CD4-positive, alpha-beta T cell treated with Interleukin-4 for 1 hour (primary cell): ENCODE measurements at regions not wholly inside any gene's neighbourhood (a gene's known extent, or its start where the extent isn't known, plus 50 kb on each side); places are given as distances from the start of the nearest gene placed in this dataset.
"Not testable (repeated sequence)": the region's sequence is repeated elsewhere in the genome, so short reads cannot be mapped to it uniquely, and the experiment has no call there.

ENCODE experiments used
- DNase-seq, 2 donors: peaks; one replicate each; pipeline ENCODE4 v3.0.0-alpha.2; 2020 to 2022

DNA sequence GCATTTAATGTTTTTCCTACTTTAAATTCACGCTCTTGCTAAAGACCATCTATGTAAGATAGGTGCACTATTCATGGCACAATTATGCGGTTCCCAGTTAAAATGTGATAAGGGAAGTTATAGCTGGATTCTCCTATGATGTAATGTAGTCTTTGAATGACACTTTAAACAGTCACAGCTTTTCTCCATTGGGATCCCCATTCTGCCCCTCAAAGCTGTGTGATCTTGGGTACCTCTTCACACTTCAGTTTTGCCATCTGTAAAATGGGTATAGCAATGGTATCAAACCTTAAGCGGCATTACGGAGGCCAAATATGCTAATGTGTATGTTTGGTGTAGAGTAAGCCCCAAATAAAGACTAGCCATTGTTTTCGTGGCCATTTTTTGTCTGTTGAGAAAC is 64.7 kb upstream of the ZNF217 start:
- no peak for DNase-seq

GRCh38 chr20:53657732-53658131 is 64.1 kb upstream of the ZNF217 start:
- DNase-seq: no peak

DNA sequence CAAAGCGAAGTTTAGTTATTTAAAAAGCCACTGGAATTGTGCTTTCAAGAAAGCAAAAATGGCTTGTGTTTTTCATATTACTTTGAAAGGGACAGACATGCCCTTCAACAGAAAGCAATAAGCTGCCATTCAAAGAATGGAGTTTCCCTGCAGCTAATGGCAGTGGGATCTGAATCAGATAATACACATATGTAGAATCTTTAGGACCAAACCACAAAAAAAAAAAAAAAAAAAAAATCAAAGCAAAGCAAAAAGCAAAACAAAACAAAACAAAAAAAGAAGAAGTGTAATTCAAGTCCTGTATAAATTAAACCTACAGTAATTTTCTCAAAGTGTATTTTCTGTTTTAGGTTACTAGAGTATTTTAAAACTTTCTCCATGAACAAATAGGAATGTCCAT is 63.6 kb upstream of the ZNF217 start:
- DNase-seq: peak in 1 of 2 donors; percentile 46

- DNase-seq: peak in 1 of 2 donors; percentile 38
Measured at GRCh38 chr20:53656293-53657202, 62.9 kb upstream of the ZNF217 start.

GRCh38 chr20:53655625-53656292 is 62.1 kb upstream of the ZNF217 start:
- DNase-seq: no peak

GRCh38 chr20:53654932-53655624 is 61.4 kb upstream of the ZNF217 start:
- DNase-seq: peak in 1 of 2 donors; percentile 46

GRCh38 chr20:53654521-53654920 is 60.9 kb upstream of the ZNF217 start:
- DNase-seq: not testable (repeated sequence)

DNA sequence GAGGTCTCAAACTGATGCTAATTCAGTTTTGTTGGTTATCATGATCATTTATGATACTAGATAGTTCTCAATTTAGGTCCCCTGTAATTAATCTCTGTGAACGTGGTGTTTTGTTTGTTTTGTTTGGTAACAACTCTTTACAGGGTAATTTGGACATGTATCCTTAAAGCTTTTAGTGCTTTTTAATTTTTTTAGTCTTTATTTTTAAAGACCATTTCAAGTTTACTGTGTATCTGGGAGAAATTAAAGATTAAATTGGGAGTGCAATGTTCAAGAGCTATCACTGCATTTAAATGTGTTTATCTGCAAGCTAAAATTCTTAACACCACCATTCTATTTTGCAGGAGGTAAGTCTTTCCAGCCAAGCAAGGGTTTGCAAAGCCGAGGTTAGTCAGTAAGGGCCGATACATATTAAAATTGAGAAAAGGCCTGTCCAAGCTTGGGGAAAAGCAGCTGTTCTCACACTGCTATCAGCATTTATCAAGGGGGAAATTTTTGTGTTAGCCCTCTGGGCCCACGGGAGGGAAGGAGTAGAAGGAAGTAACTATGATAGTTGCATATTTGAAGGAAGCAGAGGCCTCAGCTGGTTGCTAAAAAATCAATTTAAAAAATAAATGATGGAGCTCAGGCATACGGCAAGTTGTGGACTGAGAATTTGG is 59.3 kb upstream of the ZNF217 start:
- DNase-seq: no peak

DNA sequence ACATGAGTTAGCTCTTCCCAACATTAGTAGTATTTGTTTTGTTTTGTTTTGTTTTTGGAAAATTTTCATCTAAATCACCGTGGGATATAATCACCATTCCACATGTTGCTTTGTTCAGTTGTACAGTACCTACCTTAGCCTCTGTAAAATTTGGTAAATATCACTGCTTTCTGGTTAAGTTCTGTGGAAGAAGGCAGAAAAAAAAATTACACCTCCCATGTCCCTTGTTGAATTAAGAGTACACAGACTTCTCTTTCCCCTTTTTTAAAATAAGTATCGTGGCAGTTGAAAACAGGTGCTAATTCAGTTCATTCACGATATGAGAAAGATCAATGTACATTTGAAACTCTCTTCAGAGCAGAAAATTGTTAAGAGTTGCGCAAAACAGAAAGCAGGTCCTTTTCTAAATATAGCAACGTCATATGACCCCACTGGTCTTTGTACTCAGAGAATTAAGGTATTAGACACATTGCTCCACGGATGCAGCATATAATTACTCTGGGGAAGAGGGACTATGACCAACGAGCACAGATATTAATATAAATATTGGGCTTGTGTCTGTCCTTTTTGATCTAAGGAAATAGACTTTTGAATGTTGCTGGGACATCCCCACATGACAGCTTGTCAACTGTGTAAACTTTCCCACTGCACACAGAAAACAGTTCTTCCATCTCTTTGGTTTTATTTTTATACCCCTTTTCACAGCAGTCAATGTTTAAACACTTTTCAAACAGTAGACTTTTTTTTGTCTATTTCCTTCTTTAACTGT is 58.6 kb upstream of the ZNF217 start:
- peak in 1 of 2 donors; percentile 55 for DNase-seq

DNA sequence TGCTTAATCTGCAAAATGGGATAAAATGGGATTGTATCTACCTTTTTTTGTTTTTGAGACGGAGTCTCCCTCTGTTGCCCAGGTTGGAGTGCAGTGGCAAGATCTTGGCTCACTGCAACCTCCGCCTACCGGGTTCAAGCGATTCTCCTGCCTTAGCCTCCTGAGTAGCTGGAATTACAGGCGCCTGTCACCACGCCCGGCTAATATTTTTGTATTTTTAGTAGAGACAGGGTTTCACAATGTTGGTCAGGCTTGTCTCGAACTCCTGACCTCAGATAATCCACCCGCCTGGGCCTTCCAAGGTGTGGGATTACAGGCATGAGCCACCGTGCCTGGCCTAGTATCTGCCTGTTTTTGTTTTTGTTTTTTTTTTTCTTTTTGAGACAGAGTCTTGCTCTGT is 55.9 kb upstream of the ZNF217 start:
- not testable (repeated sequence) for DNase-seq

- DNase-seq: no peak
Measured at GRCh38 chr20:53647286-53647821, 53.7 kb upstream of the ZNF217 start.

GRCh38 chr20:53646550-53646949 is 52.9 kb upstream of the ZNF217 start:
- no peak for DNase-seq

- no peak for DNase-seq
Measured at GRCh38 chr20:53645582-53645897, 51.9 kb upstream of the ZNF217 start.

GRCh38 chr20:53644108-53644507 is 50.5 kb upstream of the ZNF217 start:
- not testable (repeated sequence) for DNase-seq
